ENCODE measurements at regions not wholly inside any gene's neighbourhood (a gene's known extent, or its start where the extent isn't known, plus 50 kb on each side); places are given as distances from the start of the nearest gene placed in this dataset.

DNA sequence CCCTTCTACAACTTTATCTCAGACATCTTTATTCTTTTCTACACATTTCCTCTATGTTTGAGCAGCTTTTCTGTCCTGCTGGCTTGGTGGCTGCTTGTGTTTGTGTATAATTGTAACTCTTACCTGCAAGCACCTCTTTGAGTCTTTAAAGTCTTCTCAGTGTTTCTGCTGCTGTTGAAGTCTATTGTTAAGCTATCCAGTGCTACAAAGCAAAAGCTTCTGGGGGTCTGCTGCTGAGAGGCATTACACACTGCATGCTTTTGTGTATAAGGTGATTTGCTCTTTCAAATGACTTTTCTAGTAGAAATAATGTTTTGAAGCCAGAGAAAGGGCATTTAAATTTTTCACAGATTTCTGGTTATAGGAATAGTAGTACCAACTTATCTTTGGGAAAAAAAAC lies 241.8 kb downstream of the DTHD1 start:
- TF ChIP-seq, protein P1, sequence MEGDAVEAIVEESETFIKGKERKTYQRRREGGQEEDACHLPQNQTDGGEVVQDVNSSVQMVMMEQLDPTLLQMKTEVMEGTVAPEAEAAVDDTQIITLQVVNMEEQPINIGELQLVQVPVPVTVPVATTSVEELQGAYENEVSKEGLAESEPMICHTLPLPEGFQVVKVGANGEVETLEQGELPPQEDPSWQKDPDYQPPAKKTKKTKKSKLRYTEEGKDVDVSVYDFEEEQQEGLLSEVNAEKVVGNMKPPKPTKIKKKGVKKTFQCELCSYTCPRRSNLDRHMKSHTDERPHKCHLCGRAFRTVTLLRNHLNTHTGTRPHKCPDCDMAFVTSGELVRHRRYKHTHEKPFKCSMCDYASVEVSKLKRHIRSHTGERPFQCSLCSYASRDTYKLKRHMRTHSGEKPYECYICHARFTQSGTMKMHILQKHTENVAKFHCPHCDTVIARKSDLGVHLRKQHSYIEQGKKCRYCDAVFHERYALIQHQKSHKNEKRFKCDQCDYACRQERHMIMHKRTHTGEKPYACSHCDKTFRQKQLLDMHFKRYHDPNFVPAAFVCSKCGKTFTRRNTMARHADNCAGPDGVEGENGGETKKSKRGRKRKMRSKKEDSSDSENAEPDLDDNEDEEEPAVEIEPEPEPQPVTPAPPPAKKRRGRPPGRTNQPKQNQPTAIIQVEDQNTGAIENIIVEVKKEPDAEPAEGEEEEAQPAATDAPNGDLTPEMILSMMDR (IDR thresholded peaks at IDR 0.05): no peak
- TF ChIP-seq POLR2A (IDR thresholded peaks at IDR 0.05) (no peak), POLR2AphosphoS5 (IDR thresholded peaks at IDR 0.05) (no peak), EP300 (IDR thresholded peaks at IDR 0.05) (no peak)
